Stomach (tissue), 4 donors: ENCODE measurements at regions not wholly inside any gene's neighbourhood (a gene's known extent, or its start where the extent isn't known, plus 50 kb on each side); places are given as distances from the start of the nearest gene placed in this dataset.

ENCODE experiments used
- POLR2A ChIP-seq, 4 donors: fragments of 450-650 bp; IDR thresholded peaks; one replicate each; pipeline ENCODE4 v1.6.1; 2016; ENCODE audit warnings: antibody characterized with exemption in 4 of 4, control low read depth in 2 of 4, mild to moderate bottlenecking in 1 of 4, moderate library complexity in 1 of 4
- POLR2AphosphoS5 ChIP-seq, 3 donors: sonication (generic); formaldehyde crosslinking; IDR thresholded peaks; one replicate each; pipeline ENCODE4 v1.6.1; 2016; ENCODE audit warnings: antibody characterized with exemption in 3 of 3

DNA sequence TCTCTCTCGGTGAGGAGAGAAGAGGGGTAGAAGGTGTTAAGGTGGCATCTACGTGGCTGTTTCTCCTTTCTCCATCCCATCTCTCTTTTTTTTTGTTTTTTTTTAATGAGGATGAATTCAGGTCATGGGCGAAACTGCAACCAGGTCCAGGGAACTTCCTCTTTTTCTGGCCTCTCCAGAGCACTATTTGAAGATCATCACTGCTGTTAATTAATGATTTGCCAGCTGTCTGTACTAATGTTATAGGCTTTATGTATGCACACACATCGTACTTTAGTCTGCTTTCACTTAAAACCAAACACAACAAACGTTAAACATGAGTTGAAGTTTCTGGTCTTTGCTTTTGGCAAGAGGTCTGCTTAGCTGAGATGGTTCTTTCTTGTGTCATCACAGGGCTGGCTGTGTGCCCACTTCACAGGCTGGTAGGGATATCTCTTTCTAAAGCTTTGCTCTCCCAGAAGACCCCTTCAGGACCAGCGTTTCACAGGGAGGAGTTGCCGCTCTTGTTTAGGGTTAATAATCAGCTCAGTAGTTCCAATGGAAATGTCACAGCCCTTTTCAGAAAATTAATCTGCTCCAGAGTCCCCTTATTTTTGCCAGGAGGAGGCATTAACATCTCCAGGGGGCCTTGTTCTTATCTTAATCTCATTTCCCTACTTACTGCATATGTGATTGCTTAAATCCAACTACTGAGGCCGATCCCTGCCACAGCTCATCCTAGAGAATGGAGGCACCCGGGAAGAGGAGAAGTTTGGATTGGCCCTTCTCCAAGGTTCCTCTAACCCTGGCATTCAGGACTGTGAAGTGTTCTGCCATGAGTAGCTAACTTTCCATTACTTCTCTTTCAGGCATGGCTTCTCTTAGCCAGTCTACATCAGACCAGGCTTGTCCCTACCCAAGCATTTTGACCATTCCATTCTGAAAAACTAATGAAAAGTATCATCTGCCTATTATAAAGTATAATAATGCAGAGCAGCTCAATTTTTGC lies 273.9 kb upstream of the NFE2L3 start:
- no peak for TF ChIP-seq POLR2AphosphoS5 (IDR thresholded peaks at IDR 0.05)
- no peak for TF ChIP-seq POLR2A (IDR thresholded peaks at IDR 0.05)
